ENCODE measurements at regions not wholly inside any gene's neighbourhood (a gene's known extent, or its start where the extent isn't known, plus 50 kb on each side); places are given as distances from the start of the nearest gene placed in this dataset.

DNA sequence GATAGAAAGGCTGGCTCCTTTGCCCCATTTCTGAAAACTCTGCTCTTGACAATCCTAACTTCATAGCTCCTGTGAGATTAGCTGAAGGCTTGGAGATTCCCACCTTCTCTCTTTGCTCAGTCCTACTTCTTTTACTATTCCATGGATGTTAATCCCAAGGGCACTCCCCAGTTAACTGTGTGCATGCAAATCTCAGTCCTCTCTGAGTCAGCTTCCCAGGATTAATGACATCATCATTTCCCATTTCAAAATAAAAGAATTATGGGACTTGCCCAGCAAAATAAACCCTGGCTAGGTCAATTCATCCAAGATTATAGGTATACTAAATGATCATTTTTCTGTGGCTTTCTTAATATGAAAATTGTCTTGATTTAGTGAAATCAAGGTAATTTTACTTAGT lies 328.6 kb upstream of the NR3C2 start:
- H3K4me3 ChIP-seq (ENCODE audit: low read depth, low read length) = no peak overlapping the region
- no peak for DNase-seq (ENCODE audit: low read depth)
- TF ChIP-seq, protein P1, sequence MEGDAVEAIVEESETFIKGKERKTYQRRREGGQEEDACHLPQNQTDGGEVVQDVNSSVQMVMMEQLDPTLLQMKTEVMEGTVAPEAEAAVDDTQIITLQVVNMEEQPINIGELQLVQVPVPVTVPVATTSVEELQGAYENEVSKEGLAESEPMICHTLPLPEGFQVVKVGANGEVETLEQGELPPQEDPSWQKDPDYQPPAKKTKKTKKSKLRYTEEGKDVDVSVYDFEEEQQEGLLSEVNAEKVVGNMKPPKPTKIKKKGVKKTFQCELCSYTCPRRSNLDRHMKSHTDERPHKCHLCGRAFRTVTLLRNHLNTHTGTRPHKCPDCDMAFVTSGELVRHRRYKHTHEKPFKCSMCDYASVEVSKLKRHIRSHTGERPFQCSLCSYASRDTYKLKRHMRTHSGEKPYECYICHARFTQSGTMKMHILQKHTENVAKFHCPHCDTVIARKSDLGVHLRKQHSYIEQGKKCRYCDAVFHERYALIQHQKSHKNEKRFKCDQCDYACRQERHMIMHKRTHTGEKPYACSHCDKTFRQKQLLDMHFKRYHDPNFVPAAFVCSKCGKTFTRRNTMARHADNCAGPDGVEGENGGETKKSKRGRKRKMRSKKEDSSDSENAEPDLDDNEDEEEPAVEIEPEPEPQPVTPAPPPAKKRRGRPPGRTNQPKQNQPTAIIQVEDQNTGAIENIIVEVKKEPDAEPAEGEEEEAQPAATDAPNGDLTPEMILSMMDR (IDR thresholded peaks at IDR 0.05; ENCODE audit: low read depth, low read length, missing control alignments) = no peak
- in situ Hi-C loops (cut with HindIII; ENCODE audit: low sequenced_read_pairs) = no loop called here

DNA sequence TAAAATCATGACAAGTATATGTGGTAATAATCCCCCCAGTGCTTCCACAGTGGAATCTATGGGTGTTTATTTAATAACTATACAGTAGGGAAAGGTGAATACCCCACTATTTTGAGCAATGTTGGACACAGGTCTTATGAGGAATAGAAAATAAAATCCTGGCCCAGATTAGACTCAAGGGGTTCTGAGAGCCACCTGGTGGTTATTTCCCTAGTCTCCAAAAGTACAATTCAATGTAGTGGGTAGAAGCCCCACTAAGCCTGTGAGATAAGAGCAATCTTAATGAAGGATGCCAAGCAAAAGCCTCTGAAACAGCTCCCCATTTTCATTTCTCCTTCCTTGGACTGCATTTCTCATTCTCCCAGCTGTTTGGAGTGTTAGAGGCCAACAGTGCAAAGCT lies 328.2 kb upstream of the NR3C2 start:
- TF ChIP-seq, protein P1 (IDR thresholded peaks at IDR 0.05; ENCODE audit: low read depth, low read length, missing control alignments) = no peak
- DNase-seq (ENCODE audit: low read depth) = no peak
- in situ Hi-C loops (cut with HindIII; ENCODE audit: low sequenced_read_pairs) = no loop called here
- no peak overlapping the region for H3K4me3 ChIP-seq (ENCODE audit: low read depth, low read length)

DNA sequence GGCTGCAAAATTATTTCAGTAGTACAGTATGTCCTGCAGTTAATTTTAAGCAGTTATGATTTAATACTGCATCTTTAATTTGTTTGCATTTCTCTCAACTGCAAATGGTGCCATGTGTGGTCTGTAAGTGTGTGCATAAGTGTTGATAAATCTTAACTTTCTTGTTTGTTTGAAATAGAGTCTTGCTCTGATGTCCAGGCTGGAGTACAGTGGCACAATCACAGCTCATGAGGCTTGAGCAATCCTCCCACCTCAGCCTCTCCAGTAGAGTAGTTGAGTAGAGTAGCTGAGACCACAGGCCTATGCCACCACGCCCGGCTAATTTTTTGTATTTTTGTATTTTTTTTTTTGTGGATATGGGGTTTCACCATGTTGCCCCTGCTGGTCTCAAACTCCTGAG lies 322.5 kb upstream of the NR3C2 start:
- no peak for DNase-seq (ENCODE audit: low read depth)
- no peak overlapping the region for H3K4me3 ChIP-seq (ENCODE audit: low read depth, low read length)
- in situ Hi-C loops (cut with HindIII; ENCODE audit: low sequenced_read_pairs) = no loop called here
- TF ChIP-seq, protein P1 (IDR thresholded peaks at IDR 0.05; ENCODE audit: low read depth, low read length, missing control alignments) = no peak

DNA sequence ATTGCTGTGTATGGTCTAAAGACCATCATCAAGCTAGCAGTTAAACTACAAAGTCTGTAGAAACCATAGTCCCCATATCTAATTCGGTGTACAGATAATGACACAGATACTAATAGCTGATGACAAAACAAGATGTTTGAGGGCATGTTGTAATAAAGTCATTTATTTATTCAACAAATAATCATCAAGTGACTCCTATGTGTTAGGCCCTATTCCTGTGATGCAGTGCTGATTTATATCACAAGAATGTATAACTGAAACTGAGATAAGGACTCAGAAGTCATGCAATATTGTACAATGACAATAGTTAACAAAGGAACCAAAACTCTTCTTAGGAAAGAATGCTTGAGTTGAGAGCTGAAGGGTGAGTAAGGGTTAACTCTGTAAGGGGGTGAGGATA lies 315.0 kb upstream of the NR3C2 start:
- in situ Hi-C loops (cut with HindIII; ENCODE audit: low sequenced_read_pairs) = no loop called here
- TF ChIP-seq, protein P1 (IDR thresholded peaks at IDR 0.05; ENCODE audit: low read depth, low read length, missing control alignments) = no peak
- DNase-seq (ENCODE audit: low read depth) = no peak
- no peak overlapping the region for H3K4me3 ChIP-seq (ENCODE audit: low read depth, low read length)

DNA sequence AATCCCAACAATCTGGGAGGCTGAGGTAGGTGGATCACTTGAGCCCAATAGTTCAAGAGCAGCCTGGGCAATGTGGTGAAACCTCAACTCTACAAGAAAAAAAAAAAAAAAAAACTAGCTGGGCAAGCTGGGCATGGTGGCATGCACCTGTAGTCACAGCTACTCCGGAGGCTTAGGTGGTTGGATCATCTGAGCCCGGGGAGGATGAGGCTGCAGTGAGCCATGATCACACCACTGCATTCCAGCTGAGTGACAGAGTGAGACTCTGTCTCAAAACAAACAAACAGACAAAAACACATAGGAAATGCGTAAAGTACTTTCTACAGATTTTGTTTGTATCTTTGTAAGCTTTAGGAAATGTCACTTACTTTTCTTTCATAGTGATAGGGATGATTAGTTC lies 307.2 kb upstream of the NR3C2 start:
- no peak for DNase-seq (ENCODE audit: low read depth)
- H3K4me3 ChIP-seq (ENCODE audit: low read depth, low read length) = no peak overlapping the region
- in situ Hi-C loops (cut with HindIII; ENCODE audit: low sequenced_read_pairs) = loop anchor here (5.0 kb wide), 1 partner anchor 37 kb away; no protein-coding TSS in a partner anchor
- TF ChIP-seq, protein P1 (IDR thresholded peaks at IDR 0.05; ENCODE audit: low read depth, low read length, missing control alignments) = no peak

DNA sequence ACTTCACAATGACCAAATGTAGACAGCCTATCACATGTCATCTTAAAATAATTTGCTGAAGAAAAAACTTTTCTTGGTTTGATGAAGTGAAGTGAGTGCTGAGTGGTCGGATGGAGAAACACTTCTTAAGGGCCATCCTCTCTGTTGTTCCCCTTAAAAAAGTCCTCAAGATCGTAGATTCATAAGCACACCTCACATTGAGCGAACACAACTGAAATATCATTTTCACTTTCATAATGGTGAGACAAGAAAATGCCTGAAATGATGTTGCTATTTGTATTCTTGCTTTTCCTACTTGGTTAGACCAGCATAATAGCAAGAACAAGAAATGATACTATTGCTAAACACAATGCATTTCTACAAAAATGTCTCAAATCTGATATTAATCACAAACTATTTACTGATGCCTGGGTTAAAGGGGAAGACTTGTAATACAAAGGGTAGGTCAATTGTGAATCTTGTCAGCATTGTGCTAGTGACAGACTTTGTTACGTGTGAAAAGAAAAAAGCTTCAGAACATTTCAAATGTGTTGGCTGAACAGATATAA lies 305.6 kb upstream of the NR3C2 start:
- in situ Hi-C loops (cut with HindIII; ENCODE audit: low sequenced_read_pairs) = loop anchor here (5.0 kb wide), 1 partner anchor 35 kb away; no protein-coding TSS in a partner anchor
- TF ChIP-seq, protein P1 (IDR thresholded peaks at IDR 0.05; ENCODE audit: low read depth, low read length, missing control alignments) = no peak
- no peak for DNase-seq (ENCODE audit: low read depth)
- no peak overlapping the region for H3K4me3 ChIP-seq (ENCODE audit: low read depth, low read length)

Measured in astrocyte of the cerebellum (primary cell).